Subcutaneous abdominal adipose tissue (tissue), 5 donors: ENCODE measurements at regions not wholly inside any gene's neighbourhood (a gene's known extent, or its start where the extent isn't known, plus 50 kb on each side); places are given as distances from the start of the nearest gene placed in this dataset.
"Not testable (repeated sequence)": the region's sequence is repeated elsewhere in the genome, so short reads cannot be mapped to it uniquely, and the experiment has no call there.

ENCODE experiments used
- H3K27ac ChIP-seq: one replicate; pipeline ENCODE4 v1.7.0; 2013; ENCODE audit warnings: low read depth, mild to moderate bottlenecking, inconsistent platforms, low read length, moderate library complexity
- H3K27me3 ChIP-seq, 5 donors: one replicate each; pipeline ENCODE4 v1.7.0; 2013; ENCODE audit warnings: low read length in 5 of 5, inconsistent platforms in 1 of 5; ENCODE audit not compliant: control insufficient read depth in 5 of 5, insufficient read depth in 4 of 5
- H3K36me3 ChIP-seq, 5 donors: one replicate each; pipeline ENCODE4 v1.7.0; 2013; ENCODE audit warnings: low read length in 5 of 5; ENCODE audit not compliant: control insufficient read depth in 5 of 5, insufficient read depth in 5 of 5
- H3K4me1 ChIP-seq, 5 donors: one replicate each; pipeline ENCODE4 v1.7.0; 2013; ENCODE audit warnings: low read length in 5 of 5, mild to moderate bottlenecking in 3 of 5, moderate library complexity in 1 of 5; ENCODE audit not compliant: control insufficient read depth in 5 of 5, insufficient read depth in 5 of 5
- H3K4me3 ChIP-seq, 5 donors: one replicate each; pipeline ENCODE4 v1.7.0; 2013; ENCODE audit warnings: low read length in 5 of 5, low read depth in 1 of 5
- H3K9ac ChIP-seq, 5 donors: one replicate each; pipeline ENCODE4 v1.7.0; 2013; ENCODE audit warnings: low read length in 5 of 5, mild to moderate bottlenecking in 4 of 5, moderate library complexity in 3 of 5
- H3K9me3 ChIP-seq, 5 donors: one replicate each; pipeline ENCODE4 v1.7.0; 2013; ENCODE audit warnings: low read length in 5 of 5; ENCODE audit not compliant: control insufficient read depth in 5 of 5
- donor health status: healthy.
- donor health status: healthy.
- donor health status: healthy.
- donor health status: healthy.
- donor health status: healthy.

DNA sequence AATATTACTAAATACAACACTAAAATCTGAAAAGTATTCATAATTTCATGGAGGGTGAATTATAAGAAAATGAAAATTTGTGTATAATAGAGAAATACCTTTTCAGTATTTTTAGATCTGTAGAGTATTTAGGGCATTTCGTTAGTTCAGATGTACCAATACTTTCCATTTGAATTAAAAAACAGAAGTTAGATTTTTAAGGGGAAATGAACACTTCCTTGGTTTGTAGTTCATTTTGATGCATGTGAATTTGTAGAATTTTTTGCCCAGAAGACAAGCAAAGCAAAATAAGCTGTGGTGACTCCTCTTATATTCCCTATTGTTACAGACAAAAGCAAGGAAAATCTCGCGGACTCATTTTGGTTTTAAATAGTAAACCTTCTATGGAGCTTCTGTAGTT is 209.0 kb upstream of the RPS23 start:
- Histone ChIP-seq H3K27me3 (no peaks in the 10 kb centered on the region), H3K9me3 (no peaks in the 10 kb centered on the region), H3K9ac (no peak overlapping the region), H3K36me3 (no peaks in the 10 kb centered on the region), H3K27ac (no peak overlapping the region), H3K4me3 (no peak overlapping the region), H3K4me1 (no peaks in the 10 kb centered on the region)

DNA sequence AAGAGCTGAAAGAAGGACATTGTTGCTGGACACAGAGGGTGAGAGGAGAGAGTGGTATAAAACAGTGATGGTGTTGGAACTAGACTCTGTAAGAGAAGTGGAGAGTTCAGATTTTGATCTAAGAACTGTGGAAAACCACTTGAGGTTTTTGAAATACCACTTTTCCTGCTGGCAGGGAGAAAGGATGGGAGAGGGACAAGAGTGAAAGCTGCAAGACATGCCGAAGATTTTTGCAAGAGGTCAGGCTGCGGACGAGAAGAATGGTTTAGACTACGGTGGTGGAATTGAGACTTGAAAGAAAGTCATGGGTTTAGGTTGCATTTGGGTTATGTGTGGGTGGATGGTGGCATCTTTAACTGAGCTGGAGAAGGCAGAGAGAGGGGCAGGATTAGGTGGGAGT is 202.2 kb upstream of the RPS23 start:
- no peak overlapping the region for H3K27ac ChIP-seq
- H3K4me3 ChIP-seq, result no peak overlapping the region
- H3K4me1 ChIP-seq, result peaks cover 0 to 2% (median 0%) of the 10 kb centered on the region in 5 donors

DNA sequence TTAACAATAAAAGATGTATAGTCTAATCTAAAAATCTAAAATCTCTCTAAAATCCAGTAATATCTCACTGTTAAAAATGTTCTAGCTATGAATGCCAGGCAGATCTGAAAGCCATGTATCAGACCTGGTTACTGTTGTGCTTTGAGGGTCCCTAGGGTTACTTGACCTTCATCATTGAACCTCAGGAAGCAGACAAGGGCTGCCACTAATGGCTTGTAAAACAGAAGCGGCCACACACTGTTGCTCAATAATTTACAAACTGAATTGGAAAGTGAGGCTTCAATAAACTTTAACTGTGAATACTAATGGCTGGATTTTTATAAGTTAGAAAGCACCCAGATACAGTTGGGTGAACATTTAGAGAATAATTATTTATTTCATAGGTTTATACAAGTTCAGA is 198.0 kb upstream of the RPS23 start:
- Histone ChIP-seq H3K27ac (no peak overlapping the region), H3K27me3 (peaks cover 0 to 2% (median 0%) of the 10 kb centered on the region in 5 donors), H3K36me3 (no peaks in the 10 kb centered on the region), H3K9me3 (no peaks in the 10 kb centered on the region), H3K4me3 (no peak overlapping the region), H3K9ac (no peak overlapping the region), H3K4me1 (peaks cover 0 to 2% (median 0%) of the 10 kb centered on the region in 5 donors)

More for the DNA sequence above, 202.2 kb upstream of the RPS23 start:
- no peaks in the 10 kb centered on the region for H3K9me3 ChIP-seq
- H3K36me3 ChIP-seq, result no peaks in the 10 kb centered on the region
- H3K9ac ChIP-seq, result no peak overlapping the region
- H3K27me3 ChIP-seq, result peaks cover 0 to 2% (median 0%) of the 10 kb centered on the region in 5 donors

DNA sequence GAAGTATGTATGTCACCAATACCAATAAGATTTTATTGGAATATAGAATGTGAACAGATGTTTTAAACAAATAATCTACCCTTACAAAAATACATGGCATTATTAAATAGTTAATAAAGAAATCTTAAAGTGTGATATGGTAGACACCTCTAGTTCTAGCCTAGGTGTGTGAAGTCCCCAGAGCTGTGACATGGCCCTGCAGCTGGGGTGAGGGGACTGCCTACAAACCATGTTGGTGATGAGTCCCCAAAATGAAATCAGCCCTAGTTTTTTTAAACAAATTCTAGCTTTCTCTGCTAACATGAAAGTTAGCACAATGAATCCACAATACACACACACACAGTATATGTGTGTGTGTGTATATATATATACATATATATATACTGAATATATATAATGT is 195.1 kb upstream of the RPS23 start:
- Histone ChIP-seq H3K4me3 (no peak overlapping the region), H3K27ac (no peak overlapping the region), H3K27me3 (peaks cover 0 to 2% (median 0%) of the 10 kb centered on the region in 5 donors), H3K4me1 (peaks cover 0 to 2% (median 0%) of the 10 kb centered on the region in 5 donors), H3K9ac (no peak overlapping the region), H3K9me3 (no peaks in the 10 kb centered on the region), H3K36me3 (no peaks in the 10 kb centered on the region)

DNA sequence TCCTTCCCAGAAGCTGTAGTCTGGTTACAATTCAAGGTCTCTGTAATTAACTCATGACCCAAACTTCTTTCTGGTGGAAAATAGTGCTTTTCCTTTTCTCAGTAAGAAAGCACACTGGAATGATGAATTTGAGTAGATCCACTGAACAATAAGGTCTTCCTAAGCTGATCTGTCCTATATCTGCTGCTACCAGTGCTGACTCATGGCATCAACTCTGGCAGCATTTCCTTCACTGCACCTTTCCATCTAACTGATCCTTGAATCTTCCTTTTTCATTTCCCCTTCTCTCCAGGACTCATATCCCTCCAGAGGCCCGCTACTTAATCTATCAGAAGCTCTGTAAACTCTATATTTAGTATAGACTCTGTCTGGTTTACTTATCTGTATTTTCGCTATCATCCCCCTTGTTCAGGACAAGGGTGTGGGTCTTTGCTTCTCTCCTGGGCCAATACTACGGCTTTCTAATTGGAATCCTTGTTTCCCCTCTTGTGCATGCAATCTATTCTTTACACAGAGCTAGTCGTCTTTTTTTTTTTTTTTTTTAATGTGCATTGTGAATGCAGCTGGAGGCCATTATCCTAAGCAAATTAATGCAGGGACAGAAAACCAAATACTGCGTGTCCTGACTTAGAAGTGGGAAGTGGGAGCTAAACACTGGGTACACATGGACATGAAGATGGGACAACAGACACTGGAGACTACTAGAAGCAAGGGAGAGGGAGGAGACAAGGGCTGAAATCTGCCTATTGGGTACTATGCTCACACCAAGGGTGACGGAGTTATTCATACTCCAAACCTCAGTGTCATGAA is 192.2 kb upstream of the RPS23 start:
- Histone ChIP-seq H3K4me3 (no peak overlapping the region), H3K9ac (no peak overlapping the region), H3K27ac (no peak overlapping the region), H3K27me3 (no peaks in the 10 kb centered on the region), H3K9me3 (no peaks in the 10 kb centered on the region), H3K4me1 (no peaks in the 10 kb centered on the region), H3K36me3 (no peaks in the 10 kb centered on the region)

DNA sequence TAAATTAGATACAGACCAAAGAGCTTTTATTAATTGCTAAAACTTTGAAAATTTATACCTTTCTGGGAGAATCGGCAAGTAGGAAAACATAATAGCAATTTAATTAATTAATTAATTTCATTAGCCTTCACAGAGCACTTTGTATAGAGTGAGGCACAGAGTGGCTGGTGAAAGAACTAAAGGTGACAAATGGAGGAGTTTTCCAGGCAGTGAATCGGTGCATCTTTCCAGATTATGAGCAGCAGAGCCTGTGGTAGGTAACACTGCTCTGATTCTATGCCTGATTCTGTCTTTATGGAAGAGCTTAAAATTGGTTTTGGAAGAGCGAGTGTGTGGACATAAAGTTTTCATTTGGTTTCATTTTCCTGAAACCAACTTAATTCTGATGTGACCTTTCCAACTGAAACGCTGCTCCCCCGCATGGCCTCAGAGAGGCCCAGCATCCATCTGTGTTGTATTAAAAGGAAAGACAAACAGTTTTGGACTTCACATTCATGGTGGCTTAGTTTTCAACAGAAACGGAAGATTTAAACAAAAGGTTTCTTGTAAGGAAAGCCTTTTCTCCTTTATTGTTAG is 188.9 kb upstream of the RPS23 start:
- Histone ChIP-seq H3K27ac (no peak overlapping the region), H3K36me3 (no peaks in the 10 kb centered on the region), H3K4me3 (peak overlapping the region in 4 of 5 donors; percentile 43 to 71 (median 54)), H3K4me1 (no peaks in the 10 kb centered on the region), H3K27me3 (no peaks in the 10 kb centered on the region), H3K9ac (peak overlapping the region in 3 of 5 donors; percentile 14 to 78 (median 72)), H3K9me3 (peaks cover 0 to 3% (median 0%) of the 10 kb centered on the region in 5 donors)

DNA sequence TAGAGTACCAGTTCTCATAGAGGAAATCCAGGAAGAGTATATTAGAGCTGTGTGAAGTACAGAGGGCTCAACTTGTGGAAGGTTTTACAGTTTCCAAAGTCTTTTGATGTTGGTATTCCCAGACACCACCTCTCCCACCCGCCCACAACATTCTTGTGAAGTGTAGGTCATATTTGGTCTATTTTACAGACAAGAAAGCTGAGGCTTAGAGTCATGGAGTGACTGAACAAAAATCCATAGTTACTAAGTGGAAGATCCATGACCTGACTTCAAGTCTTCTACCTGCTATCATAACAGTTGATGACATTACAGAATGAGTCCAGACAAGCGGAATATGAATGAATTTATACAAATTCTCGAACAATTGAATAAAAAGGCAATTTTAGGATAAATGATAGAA is 187.1 kb upstream of the RPS23 start:
- H3K36me3 ChIP-seq, result no peaks in the 10 kb centered on the region
- H3K9ac ChIP-seq, result no peak overlapping the region
- H3K4me3 ChIP-seq, result no peak overlapping the region
- no peaks in the 10 kb centered on the region for H3K27me3 ChIP-seq
- no peaks in the 10 kb centered on the region for H3K4me1 ChIP-seq
- H3K9me3 ChIP-seq, result peaks cover 0 to 3% (median 0%) of the 10 kb centered on the region in 5 donors
- H3K27ac ChIP-seq, result no peak overlapping the region

DNA sequence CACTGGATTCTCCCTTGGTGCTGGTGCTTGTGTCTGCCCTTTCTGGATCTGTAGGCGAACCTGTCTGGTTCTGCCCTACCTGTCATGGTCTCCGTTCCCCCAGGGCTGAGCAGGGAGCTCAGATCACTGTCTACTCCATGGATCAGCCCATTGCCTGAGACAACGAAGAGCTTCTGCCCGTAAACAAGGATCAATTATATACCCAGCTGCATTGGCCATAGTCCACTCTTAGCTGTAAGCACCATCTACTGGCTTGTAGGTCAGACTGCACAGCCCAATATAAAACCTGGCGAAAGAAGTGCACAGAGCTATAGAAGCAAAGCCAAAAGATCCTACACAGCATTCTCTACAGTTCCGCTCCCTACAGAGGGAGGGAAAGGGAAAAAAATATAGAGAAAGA is 181.5 kb upstream of the RPS23 start:
- Histone ChIP-seq H3K27me3 (no peaks in the 10 kb centered on the region), H3K4me1 (no peaks in the 10 kb centered on the region), H3K4me3 (no peak overlapping the region), H3K9me3 (peaks cover 0 to 8% (median 5%) of the 10 kb centered on the region in 5 donors), H3K9ac (no peak overlapping the region), H3K27ac (no peak overlapping the region), H3K36me3 (no peaks in the 10 kb centered on the region)

DNA sequence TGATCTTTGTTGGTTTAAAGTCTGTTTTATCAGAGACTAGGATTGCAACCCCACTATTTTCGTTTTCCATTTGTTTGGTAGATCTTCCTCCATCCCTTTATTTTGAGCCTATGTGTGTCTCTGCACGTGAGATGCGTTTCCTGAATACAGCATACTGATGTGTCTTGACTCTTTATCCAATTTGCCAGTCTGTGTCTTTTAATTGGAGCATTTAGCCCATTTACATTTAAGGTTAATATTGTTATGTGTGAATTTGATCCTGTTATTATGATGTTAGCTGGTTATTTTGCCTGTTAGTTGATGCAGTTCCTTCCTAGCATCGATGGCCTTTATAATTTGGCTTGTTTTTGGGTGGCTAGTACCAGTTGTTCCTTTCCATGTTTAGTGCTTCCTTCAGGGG is 177.2 kb upstream of the RPS23 start:
- H3K36me3 ChIP-seq, H3K9ac ChIP-seq, H3K27me3 ChIP-seq, H3K9me3 ChIP-seq, H3K4me3 ChIP-seq, H3K4me1 ChIP-seq, H3K27ac ChIP-seq: not testable (repeated sequence)

DNA sequence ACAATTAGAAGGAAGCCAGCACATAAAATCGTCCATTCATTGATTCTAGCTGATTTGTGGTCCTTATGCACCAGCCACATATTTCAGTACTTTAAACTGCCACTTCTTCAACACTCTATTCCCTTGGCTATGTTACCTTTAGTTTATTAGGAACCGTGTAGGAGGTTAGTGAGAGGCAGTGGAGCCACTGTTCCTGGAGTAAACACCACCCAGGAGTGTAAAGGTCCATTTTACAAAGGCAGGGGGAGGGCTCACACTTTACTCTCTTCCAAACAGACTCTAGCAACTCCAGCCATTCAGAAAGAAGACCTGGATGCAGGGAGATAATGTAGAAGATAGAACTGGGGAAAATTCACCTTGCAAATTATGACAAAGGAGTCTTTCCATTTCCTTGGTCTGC is 170.2 kb upstream of the RPS23 start:
- Histone ChIP-seq H3K4me3 (no peak overlapping the region), H3K9me3 (no peaks in the 10 kb centered on the region), H3K9ac (peak overlapping the region in 1 of 5 donors; percentile 27), H3K27ac (peak overlapping the region; percentile 18), H3K36me3 (no peaks in the 10 kb centered on the region), H3K27me3 (no peaks in the 10 kb centered on the region), H3K4me1 (peaks cover 3 to 28% (median 27%) of the 10 kb centered on the region in 5 donors)
